B cell (primary cell): ENCODE measurements at regions not wholly inside any gene's neighbourhood (a gene's known extent, or its start where the extent isn't known, plus 50 kb on each side); places are given as distances from the start of the nearest gene placed in this dataset.

ENCODE experiments used
- EZH2 ChIP-seq: IDR thresholded peaks from 2 replicates; pipeline ENCODE4 v1.6.1; 2012; ENCODE audit warnings: borderline replicate concordance, low read depth, mild to moderate bottlenecking, moderate library complexity, low read length; ENCODE audit not compliant: insufficient read depth, poor library complexity, severe bottlenecking
- TF ChIP-seq, protein P1 (sequence below): fragments of 200-600 bp; IDR thresholded peaks from one replicate; pipeline ENCODE4 v1.8.0; 2022; ENCODE audit warnings: antibody characterized with exemption, mild to moderate bottlenecking

DNA sequence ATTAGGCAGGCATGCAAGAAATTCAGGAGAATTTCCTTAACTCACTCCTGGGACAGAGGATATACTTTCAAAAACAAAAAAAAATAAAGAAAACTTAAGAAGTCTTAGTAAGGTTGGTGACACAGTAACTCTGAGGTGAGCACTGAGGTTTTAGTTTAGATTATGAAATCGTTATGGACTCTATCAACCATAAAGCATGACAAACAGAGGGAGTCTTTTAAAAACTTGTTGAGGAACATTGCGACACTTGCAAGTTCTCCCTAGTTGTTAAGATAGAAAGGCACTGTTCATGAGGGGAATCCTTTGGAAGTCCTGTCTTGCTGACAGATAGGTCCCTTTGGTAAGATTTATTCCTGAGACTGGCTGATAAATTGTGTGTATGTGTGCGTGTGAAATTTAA, 194.3 kb upstream of the ERBB4 start:
- TF ChIP-seq, protein P1, sequence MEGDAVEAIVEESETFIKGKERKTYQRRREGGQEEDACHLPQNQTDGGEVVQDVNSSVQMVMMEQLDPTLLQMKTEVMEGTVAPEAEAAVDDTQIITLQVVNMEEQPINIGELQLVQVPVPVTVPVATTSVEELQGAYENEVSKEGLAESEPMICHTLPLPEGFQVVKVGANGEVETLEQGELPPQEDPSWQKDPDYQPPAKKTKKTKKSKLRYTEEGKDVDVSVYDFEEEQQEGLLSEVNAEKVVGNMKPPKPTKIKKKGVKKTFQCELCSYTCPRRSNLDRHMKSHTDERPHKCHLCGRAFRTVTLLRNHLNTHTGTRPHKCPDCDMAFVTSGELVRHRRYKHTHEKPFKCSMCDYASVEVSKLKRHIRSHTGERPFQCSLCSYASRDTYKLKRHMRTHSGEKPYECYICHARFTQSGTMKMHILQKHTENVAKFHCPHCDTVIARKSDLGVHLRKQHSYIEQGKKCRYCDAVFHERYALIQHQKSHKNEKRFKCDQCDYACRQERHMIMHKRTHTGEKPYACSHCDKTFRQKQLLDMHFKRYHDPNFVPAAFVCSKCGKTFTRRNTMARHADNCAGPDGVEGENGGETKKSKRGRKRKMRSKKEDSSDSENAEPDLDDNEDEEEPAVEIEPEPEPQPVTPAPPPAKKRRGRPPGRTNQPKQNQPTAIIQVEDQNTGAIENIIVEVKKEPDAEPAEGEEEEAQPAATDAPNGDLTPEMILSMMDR: no peak
- no peak for TF ChIP-seq EZH2
